GM18951 (cell line): ENCODE measurements at regions not wholly inside any gene's neighbourhood (a gene's known extent, or its start where the extent isn't known, plus 50 kb on each side); places are given as distances from the start of the nearest gene placed in this dataset.

Experiments used
- POLR2A ChIP-seq: IDR thresholded peaks from 4 replicates; pipeline ENCODE4 v1.6.1; 2011; ENCODE audit warnings: mild to moderate bottlenecking; ENCODE audit not compliant: insufficient read length, insufficient read depth; ENCODE audit errors: extremely low read depth
- in situ Hi-C: fragments of 300-500 bp; cut with MboI; formaldehyde crosslinking; loops from one replicate; pipeline ENCODE4 v1.12.0; 2022; ENCODE audit warnings: low sequenced_read_pairs, mixed read lengths, inconsistent platforms; ENCODE audit not compliant: unreplicated experiment

GRCh38 chr5:61670941-61671340 is 338.9 kb downstream of the ZSWIM6 start:
- in situ Hi-C loops = no loop called here
- TF ChIP-seq POLR2A = no peak

DNA sequence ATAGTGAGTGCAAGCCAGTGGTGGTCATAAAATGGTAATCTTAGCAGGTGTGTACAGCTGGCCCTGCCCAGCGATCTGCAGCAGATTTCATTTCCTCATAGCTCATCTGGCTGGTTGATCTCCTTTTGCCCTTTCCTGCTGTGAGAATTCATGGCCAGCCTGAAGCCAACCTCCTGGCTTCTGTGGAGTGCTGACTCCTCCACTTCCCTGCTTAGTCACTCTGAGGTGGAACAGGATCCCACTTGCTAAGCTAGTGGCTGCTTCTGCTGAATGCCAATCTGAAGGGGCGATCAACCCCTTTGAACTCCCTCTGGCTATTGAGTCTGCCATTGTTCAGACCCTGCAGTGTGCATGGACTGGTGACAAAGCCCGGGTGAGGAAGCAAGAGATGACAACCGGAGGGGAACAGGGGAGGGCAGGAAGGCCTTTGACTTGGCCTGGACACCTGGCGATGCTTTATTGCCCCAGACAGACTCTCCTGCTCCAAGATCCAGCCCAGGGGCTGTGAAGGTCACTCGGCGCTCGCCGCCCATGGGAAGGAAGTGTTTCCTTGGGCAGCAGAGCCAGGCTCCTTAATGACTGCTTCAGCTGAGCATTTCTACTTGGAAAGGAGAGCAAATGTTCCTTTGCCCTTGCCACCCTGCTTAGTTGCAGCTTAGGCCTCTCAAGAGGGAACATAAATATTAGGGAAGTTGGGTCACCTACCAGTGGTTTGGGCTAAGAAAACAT is 341.1 kb downstream of the ZSWIM6 start:
- in situ Hi-C loops = no loop called here

DNA sequence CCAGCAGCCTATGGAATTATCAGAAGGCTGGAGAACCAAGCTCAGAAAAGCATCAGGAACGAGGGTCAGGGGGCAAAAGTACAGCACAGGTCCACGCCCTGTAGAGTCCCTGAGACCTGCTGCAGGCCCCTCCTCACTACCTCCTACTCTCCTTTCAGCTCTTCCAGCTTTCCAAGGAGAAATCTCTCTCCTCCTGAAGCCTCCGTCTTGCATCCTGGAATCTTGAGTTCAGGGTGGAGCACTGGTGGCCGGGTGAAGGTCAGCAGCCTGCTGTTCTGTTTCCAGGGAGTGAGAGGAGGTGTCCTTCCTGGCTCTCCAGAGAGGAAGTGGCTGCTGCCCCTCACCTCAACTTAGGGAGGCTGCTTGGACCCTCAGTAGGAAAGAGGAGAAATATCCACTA is 342.3 kb downstream of the ZSWIM6 start:
- TF ChIP-seq POLR2A = no peak
- in situ Hi-C loops = no loop called here

More for the DNA sequence above, 341.1 kb downstream of the ZSWIM6 start:
- no peak for TF ChIP-seq POLR2A

- in situ Hi-C loops = no loop called here
- no peak for TF ChIP-seq POLR2A
Measured at GRCh38 chr5:61675015-61675692, 343.1 kb downstream of the ZSWIM6 start.

DNA sequence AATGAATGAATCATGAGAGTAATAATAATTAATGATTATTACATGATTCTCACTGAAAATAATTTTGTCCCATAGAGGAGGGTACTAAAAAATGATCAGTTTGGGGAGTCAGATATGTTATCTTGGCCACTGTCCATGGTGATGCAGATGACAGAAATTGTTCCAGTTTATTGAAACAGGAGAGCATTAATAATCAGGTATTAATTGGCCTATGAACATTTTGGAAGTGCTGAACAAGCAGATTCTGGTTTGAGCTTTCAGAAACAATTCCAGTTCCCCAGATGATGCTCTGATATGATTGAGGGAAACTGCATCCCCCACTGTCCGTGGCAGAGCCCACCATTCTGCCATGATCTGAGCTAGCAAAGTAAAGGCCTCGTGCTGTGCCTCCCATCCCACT is 345.2 kb downstream of the ZSWIM6 start:
- no peak for TF ChIP-seq POLR2A
- in situ Hi-C loops = no loop called here

GRCh38 chr5:61678966-61679365 is 346.9 kb downstream of the ZSWIM6 start:
- in situ Hi-C loops = no loop called here
- TF ChIP-seq POLR2A = no peak

- in situ Hi-C loops = no loop called here
- no peak for TF ChIP-seq POLR2A
Measured at GRCh38 chr5:61679562-61679961, 347.5 kb downstream of the ZSWIM6 start.

DNA sequence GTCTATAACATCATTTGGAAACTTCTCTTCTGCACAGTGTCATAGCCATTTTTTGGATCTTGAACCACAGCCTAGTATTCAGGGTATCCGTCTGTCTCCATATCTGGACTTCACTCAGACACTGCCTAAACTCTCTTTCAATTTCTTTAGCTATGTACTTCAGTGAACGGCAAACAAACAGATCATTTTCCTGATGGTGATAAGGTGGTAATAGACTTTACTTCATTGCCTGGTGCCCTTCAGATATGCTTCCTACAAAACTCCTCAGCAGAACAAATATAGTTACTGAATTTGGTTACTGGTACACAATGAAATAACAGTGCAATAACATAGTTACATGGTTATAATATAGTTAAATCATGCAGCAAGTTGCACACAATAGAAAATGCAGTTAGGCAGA is 348.2 kb downstream of the ZSWIM6 start:
- no peak for TF ChIP-seq POLR2A
- in situ Hi-C loops = no loop called here

- in situ Hi-C loops = no loop called here
- TF ChIP-seq POLR2A = no peak
Measured at GRCh38 chr5:61683148-61683547, 351.1 kb downstream of the ZSWIM6 start.

DNA sequence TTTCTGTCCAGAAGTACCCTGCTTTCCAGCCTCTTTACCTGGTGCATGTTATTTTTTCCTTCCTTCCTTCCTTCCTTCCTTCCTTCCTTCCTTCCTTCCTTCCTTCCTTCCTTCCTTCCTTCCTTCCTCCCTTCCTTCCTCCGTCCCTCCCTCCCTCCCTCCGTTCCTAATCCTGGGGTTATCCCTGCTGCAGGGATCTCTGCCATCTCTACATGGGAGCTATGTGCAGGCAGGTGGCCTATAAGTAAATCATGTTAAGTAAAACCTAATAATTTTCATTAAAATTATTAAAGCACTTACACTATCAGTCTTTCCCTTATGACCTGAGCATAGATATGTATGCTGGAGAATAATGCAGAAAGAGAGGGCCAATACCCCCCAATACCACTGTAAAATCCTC is 351.9 kb downstream of the ZSWIM6 start:
- no peak for TF ChIP-seq POLR2A
- in situ Hi-C loops = no loop called here

DNA sequence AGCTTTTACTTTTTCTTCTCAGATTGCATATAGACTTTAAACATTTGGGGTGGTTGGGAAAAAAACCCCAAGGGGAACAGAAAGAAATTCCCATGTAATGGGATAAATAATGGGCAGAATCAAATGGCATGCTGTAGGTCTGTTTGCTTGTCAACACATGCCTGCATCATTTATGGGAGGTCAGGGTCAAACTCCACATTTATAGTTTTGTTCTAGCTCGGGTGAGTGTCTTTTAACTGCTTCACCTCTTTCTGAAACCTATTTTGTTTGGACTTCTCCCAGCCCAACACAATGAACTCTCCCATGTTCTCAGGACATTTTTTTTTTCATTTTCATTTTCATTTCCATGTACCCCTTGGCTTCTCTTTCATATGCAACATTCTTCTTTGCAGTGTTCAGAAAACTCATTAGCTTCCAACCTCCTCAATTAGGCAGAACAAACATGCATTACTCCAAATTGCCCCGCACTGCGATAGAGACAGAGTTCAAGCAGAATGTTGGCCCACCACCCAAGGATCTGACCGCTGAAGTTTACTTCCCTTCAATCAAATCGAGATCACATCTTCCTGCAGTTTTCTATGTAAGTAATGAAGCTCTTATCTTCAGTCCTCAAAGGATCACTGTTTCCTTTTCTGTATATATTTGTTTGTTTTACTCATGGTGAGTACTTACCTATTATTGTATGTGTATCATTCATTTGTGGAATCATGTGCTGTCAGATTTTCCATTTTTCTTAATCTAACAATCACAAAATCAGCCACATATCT is 354.6 kb downstream of the ZSWIM6 start:
- no peak for TF ChIP-seq POLR2A
- in situ Hi-C loops = no loop called here

- in situ Hi-C loops = no loop called here
- TF ChIP-seq POLR2A = no peak
Measured at GRCh38 chr5:61687371-61687770, 355.3 kb downstream of the ZSWIM6 start.

DNA sequence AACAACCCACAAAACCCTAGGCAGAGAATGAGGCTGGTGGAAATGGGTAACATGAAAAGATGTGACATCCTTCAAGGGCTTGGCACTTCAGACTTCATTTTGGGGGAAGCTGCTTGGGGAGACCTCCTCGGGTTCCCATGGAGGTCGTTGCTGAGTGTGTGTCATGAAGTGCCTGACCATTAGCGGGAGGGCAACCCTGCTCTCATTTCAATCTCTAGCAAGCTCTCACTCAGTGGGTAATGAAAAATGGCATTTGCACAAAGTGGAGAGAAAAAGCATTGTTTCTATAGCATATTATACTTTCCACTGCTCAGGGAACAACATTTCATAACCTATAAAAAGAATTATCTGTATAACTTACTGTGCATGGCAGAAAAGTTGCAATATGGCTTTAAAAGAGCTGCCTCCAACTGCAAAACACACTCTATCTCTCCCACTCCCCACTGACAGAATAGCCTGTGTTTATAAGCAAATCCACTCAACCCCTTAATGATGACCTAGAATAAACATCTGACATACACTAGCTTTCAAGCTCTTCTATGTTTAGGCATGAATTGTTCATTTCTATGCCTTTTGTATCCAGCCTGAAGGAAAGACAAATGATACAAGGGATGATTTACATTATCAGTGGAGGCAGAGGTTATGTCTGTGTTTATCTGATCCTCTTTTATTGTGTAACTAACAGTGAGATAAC is 357.2 kb downstream of the ZSWIM6 start:
- in situ Hi-C loops = no loop called here
- TF ChIP-seq POLR2A = no peak
